NCI-H446 (cell line): ENCODE measurements at regions not wholly inside any gene's neighbourhood (a gene's known extent, or its start where the extent isn't known, plus 50 kb on each side); places are given as distances from the start of the nearest gene placed in this dataset.
"Not testable (repeated sequence)": the region's sequence is repeated elsewhere in the genome, so short reads cannot be mapped to it uniquely, and the experiment has no call there.

Experiments used
- DNase-seq, 2 experiments: peaks; one replicate each; lab custom pipeline; 2025; lab: John Stamatoyannopoulos, UW

GRCh38 chr14:53857625-53858344, 98.8 kb downstream of the BMP4 start:
- DNase-seq = no peak

DNA sequence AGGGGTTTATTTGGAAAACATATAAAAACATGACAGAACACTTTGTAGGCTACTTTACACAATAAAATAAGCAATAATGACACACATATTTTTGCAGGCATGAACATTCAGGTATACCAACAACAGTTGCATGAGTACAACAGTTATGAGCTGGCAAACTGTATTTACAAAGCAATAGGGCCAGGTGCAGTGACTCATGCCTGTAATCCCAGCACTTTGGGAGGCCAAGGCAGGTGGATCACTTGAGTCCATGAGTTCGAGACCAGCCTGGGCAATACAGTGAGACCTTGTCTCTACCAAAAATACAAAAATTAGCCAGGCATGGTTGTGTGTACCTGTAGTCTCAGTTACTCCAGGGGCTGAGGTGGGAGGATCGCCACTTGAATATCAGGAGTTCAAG, 101.1 kb downstream of the BMP4 start:
- DNase-seq = no peak

DNA sequence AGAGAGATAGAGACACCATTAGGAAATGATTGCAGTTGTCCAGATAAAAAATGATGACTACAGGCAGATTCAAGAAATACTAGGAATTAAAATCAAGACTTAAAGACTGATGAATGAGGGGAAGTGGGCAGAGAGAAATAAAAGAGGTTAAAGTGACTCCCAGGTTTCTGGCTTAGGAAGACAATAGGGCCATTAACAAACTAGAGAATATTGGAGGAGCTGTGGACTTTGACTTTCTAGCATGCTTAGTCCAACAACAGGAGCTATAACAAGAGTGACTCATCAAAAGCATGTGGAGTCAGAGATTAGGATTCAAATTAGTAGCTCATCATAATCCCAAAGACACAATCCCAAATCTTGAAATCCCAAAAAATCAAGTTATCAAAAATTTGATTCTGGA, 101.5 kb downstream of the BMP4 start:
- DNase-seq = no peak

GRCh38 chr14:53851394-53852090, 105.1 kb downstream of the BMP4 start:
- no peak for DNase-seq

GRCh38 chr14:53850714-53851296, 105.8 kb downstream of the BMP4 start:
- DNase-seq = no peak

GRCh38 chr14:53849549-53849948, 107.1 kb downstream of the BMP4 start:
- DNase-seq = no peak

DNA sequence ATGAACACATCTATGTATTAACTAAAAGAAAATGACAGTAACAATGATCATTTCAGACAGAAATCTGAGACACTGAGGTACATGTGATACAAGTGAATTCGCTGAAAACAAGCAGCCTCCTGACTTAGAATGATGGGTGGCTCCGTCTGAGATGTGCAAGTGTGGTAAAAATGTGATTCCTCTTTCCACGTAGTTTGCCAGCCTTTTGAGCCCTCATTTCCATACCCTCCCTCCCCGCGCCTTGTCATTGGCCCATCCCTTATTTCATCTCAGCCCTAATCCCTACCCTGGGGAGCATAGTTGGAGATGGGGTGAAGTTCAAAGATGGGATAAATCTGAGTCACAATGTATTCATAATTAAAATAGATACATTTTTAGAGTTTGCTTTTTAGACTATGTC, 107.8 kb downstream of the BMP4 start:
- DNase-seq = no peak

GRCh38 chr14:53847881-53848280, 108.7 kb downstream of the BMP4 start:
- DNase-seq = no peak

DNA sequence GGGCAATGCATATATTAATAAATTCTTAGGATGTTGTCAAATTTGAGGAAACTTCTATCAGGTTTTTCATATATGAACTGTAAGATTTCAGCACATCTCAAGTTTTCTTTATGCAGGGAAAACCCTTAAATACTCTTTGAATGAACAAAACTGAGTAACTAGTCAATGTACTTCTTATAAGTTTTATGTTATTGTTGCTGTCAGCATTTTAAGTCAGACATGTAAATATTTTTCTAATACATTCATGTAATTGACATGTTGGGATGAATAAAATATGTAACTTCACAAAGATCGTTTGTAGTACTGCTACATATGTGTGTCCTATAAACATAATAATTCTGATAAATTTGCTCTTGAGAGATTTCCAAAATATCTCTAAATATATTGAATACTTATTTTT, 109.6 kb downstream of the BMP4 start:
- DNase-seq = no peak

DNA sequence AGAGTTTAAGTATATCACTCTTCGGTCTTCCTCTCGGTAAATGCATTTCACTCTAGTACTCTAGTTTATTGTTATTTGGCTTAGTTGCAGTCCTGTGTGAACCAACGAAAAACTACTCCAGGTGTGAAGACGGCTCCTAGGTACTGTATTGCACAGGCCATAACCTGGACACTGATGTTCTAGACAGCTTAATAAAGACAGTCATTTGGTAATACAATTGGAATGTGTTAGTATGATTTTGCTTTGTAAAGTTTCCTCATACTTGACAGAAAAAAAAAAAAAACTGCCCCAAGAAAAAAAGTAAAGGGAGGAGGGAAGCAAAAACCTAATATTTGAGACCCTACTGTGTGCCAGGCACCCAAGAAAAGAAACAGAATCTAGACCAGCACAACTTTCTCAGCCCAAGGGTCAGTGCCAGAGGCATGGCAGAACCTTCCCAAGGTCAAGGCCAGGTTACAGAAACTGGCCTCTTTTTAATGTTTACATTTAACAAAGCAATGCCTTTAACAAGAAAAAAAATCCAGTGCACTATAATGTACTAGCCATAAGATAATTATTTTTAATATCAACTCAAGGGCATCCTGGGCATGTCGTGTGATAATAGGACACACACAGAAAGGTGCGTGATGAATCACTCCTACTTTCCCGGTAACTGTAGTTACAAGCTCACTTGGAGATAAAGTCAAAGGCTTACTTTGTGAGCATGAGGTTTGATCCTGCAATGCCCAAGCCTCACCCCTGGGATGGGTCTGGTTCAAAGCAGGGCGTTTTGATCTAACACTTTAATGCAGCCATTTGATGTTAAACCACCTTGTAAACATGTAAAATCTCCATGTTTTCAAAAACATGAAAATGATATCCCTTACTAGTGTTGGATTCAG, 110.6 kb downstream of the BMP4 start:
- no peak for DNase-seq

DNA sequence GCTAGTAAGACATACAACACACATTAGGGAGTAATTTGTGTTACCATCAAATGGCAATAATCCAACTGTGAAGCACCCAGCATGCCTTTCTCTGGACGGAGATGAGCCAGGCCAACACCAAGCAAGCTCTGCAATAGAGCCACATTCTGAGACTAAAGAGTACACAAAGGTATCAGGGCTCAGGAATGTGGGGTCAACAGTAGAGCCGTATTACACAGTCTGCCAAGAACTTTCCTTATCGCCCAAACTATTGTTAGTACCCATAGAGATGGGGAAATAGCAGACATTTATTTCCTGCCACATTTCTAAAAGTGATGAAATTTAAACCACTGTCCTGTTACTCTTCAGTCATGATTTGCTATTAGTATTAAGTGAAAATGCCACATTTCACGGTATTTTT, 113.7 kb downstream of the BMP4 start:
- no peak for DNase-seq

DNA sequence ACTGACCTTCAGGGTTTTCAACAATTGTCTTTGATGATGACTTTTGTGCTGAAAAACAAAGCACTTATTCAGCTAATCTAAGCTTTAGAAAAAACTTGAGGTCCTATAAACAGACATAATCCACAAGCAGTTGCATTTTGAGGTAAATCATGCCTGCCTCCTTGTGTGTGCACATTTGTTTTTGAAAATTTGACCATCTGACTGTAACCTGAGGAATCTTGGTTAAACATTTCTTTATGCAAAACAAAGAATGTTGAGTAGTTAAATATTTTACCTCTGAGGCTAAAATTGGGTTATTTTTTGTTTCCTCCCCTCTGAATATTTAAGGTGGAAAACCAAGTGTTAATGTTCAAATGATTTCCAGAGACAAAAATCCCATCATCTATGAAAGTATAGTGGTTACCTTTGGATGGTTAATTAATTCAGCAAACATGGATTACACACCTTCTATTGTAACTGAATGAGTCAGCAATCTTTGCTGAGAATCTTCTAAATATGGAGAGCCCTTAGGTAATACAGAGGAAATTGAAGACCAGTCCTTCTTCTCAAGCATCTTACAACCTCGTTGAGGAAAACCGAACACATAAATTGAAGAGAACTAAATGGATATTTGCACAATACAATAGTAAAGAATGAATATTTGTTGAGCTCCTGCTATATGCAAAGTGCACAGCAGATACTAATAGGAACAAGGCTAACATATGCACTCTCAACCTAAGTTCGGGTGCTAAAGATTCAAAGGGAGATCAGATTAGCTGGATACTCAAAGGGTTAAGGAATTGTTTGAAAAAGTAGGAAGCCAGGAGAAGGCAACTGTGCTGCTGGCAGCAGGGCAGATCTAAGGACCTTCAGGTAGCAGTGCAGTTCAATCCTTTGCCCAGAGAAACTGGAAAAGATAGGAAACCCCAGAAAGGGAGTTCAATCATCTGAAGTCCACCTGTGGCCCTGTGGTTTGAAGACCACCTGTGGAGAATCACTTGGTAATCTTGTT, 115.2 kb downstream of the BMP4 start:
- DNase-seq = no peak

- no peak for DNase-seq
Observed at GRCh38 chr14:53840444-53840843, 116.2 kb downstream of the BMP4 start.

DNA sequence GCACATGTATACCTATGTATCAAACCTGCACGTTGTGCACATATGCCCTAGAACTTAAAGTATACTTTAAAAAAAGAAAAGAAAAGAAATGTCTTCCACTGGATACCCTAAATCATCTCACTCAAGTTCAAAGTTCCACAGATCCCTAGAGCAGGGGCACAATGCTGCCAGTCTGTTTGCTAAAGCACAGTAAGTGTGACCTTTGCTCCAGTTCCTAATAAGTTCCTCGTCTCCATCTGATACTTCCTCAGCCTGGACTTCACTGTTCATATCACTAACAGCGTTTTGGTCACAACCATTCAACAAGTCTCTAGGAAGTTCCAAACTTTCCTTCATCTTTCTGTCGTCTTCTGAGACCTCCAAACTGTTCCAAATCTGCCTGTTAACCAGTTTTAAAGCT, 118.3 kb downstream of the BMP4 start:
- DNase-seq = no peak

DNA sequence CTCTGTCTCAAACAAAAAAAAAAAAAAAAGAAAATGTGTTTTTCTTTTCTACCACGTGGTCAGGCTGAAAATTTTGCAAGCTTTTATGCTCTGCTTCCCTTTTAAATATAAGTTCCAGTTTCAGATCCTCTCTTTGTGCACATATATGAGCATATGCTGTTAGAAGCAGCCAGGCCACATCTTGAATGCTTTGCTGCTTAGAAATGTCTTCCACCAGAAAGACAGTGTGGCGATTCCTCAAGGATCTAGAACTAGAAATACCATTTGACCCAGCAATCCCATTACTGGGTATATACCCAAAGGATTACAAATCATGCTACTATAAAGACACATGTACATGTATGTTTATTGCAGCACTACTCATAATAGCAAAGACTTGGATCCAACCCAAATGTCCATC, 119.0 kb downstream of the BMP4 start:
- DNase-seq = not testable (repeated sequence)

DNA sequence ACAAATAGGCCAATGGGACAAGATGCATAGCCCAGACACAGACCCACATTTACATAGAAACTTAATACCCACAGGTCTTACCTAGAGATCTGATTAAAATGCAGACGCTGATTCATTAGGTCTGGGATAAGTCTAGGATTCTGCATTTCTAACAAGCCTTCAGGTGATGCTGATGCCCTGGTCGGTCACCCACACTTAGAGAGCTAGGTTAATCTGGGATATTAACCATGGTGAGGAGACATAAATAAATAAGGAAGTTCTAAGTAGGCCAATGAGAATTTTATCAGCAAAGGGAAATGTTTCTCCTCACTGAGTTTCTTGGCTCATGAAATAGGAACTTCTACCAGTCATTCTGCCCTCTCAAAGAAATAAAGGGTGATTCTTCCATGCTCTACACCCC, 120.1 kb downstream of the BMP4 start:
- DNase-seq = no peak

DNA sequence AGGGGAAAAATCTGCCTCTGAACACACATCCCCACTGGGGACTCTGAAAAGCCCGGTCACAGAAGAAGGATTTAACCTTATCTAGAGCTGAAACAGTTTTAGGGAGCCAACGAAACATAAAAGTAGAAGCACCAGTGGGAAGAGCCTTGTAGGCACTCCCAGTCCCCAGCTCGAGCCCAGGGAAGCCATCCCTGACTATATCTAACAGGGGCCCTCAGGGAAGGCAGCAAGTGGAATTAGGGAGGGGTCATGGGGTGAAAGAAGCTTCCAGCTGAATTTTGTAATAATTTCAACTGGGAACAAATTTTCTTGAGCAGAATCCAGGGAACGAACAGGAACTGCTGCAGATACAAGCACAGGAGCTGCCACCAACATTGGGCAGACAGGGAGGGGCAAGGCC, 127.8 kb downstream of the BMP4 start:
- DNase-seq = no peak

GRCh38 chr14:53824061-53824460, 132.6 kb downstream of the BMP4 start:
- DNase-seq = no peak

DNA sequence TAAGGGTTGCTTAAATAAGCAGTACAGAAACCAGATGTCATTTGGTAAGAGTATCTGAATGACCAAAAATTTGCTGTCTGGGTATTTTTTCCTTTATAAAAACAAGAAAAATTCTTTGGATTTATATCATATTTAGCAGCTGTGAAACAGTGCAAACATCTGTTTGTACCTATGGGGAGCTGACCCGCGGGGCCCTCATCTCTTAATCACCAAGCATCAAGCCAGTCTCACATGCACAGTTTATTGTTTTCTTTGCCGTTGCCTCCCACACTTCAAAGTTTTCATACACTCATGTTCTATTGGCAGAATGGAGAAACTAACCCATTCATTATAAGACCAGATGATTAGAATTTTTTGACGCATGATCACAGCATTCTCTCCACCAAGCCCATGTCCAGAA, 142.2 kb downstream of the BMP4 start:
- DNase-seq = no peak

DNA sequence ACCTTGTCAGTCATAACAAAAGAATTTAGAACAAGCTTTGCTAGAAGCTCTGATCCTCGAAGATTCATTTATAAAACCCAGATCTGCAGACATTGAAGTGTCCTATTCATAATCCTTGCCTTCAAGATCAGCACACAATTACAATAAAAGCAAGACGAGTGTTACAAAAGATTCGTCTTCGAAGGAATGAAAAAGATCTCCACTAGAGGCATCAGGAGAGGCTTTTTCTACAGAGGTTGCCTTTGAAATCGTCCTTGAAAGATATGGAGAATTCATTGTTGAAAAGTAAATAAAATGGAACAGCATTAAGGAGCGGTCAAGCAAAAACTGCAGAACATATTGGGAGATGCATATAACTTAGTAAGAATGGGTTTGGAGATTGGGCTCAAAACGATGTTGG, 146.4 kb downstream of the BMP4 start:
- no peak for DNase-seq

GRCh38 chr14:53808042-53808441, 148.6 kb downstream of the BMP4 start:
- DNase-seq = no peak
